Keratinocyte (primary cell): ENCODE measurements at regions not wholly inside any gene's neighbourhood (a gene's known extent, or its start where the extent isn't known, plus 50 kb on each side); places are given as distances from the start of the nearest gene placed in this dataset.

Experiments used
- DNase-seq: peaks from one replicate; pipeline ENCODE4 v3.0.0-alpha.2; 2011; ENCODE audit warnings: low read depth, missing footprints, low spot score
- FAIRE-seq: peaks from 2 replicates; lab custom pipeline; 2011; peaks lifted over from hg19 to GRCh38; lab: Jason Lieb, UNC
- H2AFZ ChIP-seq: 2 replicates; pipeline ENCODE4 v1.6.0; 2012; ENCODE audit warnings: low read length, control low read depth, inconsistent platforms; ENCODE audit not compliant: control insufficient read depth
- H3K27ac ChIP-seq: 2 replicates; pipeline ENCODE4 v1.5.1; 2011; ENCODE audit warnings: low read length; ENCODE audit not compliant: control insufficient read depth, insufficient read depth
- H3K27me3 ChIP-seq: 3 replicates; pipeline ENCODE4 v1.6.0; 2011; ENCODE audit warnings: low read length; ENCODE audit not compliant: control insufficient read depth, insufficient read depth; ENCODE audit errors: extremely low read depth
- H3K36me3 ChIP-seq, 2 experiments: 2 replicates in 1 of 2; 3 replicates in 1 of 2; pipeline ENCODE4 v1.5.1; 2011; ENCODE audit warnings: low read length in 2 of 2, mild to moderate bottlenecking in 1 of 2; ENCODE audit not compliant: control insufficient read depth in 2 of 2, insufficient read depth in 2 of 2; ENCODE audit errors: extremely low read depth in 1 of 2
- H3K4me1 ChIP-seq: 3 replicates; pipeline ENCODE4 v1.5.1; 2011; ENCODE audit warnings: low read length; ENCODE audit not compliant: control insufficient read depth, insufficient read depth; ENCODE audit errors: extremely low read depth
- H3K4me2 ChIP-seq: 3 replicates; pipeline ENCODE4 v1.6.0; 2011; ENCODE audit warnings: low read depth, low read length; ENCODE audit not compliant: control insufficient read depth, insufficient read depth; ENCODE audit errors: extremely low read depth
- H3K4me3 ChIP-seq, 3 experiments: fragments of 200-600 bp in 1 of 3; sonication (generic) in 1 of 3; 2 replicates in 2 of 3; 3 replicates in 1 of 3; pipeline ENCODE4 v1.5.1; 2011 to 2016; ENCODE audit warnings: low read length in 3 of 3, mild to moderate bottlenecking in 3 of 3, control low read depth in 2 of 3, inconsistent platforms in 1 of 3, low read depth in 1 of 3, mixed read lengths in 1 of 3, mixed run types in 1 of 3, moderate library complexity in 1 of 3; ENCODE audit not compliant: control insufficient read depth in 2 of 3, insufficient read depth in 2 of 3; ENCODE audit errors: extremely low read depth in 1 of 3
- H3K79me2 ChIP-seq: 2 replicates; pipeline ENCODE4 v1.6.0; 2012; ENCODE audit warnings: low read length; ENCODE audit not compliant: control insufficient read depth, insufficient read depth
- H3K9ac ChIP-seq: 3 replicates; pipeline ENCODE4 v1.6.0; 2011; ENCODE audit warnings: low read length; ENCODE audit not compliant: control insufficient read depth, insufficient read depth; ENCODE audit errors: extremely low read depth
- H3K9me1 ChIP-seq: 3 replicates; pipeline ENCODE4 v1.6.0; 2011; ENCODE audit warnings: low read length; ENCODE audit not compliant: control insufficient read depth, insufficient read depth; ENCODE audit errors: extremely low read depth
- H3K9me3 ChIP-seq: 2 replicates; pipeline ENCODE4 v1.5.1; 2012; ENCODE audit warnings: low read depth, low read length; ENCODE audit not compliant: control insufficient read depth
- H4K20me1 ChIP-seq: 3 replicates; pipeline ENCODE4 v1.6.0; 2011; ENCODE audit warnings: low read length; ENCODE audit not compliant: control insufficient read depth, insufficient read depth; ENCODE audit errors: extremely low read depth
- EZH2 ChIP-seq: IDR thresholded peaks from one replicate; pipeline ENCODE4 v1.6.1; 2012; ENCODE audit warnings: inconsistent platforms, mild to moderate bottlenecking, low read length, moderate library complexity
- dilution Hi-C: fragments of 300-500 bp; cut with MboI; formaldehyde crosslinking; loops from one replicate; pipeline ENCODE4 v1.7.0; 2020; ENCODE audit warnings: low sequenced_read_pairs; ENCODE audit not compliant: extremely low pct_ligation_motif_present
- TF ChIP-seq, protein P1 (sequence below), 3 experiments: IDR thresholded peaks in 1 of 3; conservative IDR thresholded peaks in 1 of 3; optimal IDR thresholded peaks in 1 of 3; 2 replicates in 2 of 3; 3 replicates in 1 of 3; pipeline versions ENCODE3 to v1.5.1; 2011; ENCODE audit warnings: low read length in 3 of 3, mild to moderate bottlenecking in 3 of 3, moderate library complexity in 2 of 3, control low read depth in 1 of 3, inconsistent platforms in 1 of 3; ENCODE audit not compliant: insufficient read depth in 2 of 3; ENCODE audit errors: extremely low read depth in 1 of 3

DNA sequence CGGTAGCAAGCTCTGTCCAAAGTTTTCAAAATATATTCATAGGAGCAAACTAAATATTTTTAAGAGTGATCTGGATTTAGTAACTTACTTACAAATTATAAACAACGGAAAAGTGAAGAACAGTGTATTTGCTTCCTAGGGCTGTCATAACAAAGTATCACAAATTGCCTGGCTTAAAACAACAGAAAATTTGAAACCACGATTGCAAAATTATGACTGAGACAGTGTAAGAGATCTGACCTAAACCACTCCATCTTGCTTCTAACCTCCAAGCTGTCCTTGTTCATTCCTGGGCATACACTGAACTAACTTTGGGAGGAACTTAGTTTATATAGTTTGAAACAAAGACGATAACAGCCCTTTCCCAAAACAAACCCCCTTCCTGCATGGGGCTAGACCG, 202.0 kb upstream of the CDH6 start:
- Histone ChIP-seq H3K27me3 (no peaks in the 10 kb centered on the region), H3K9ac (no peak overlapping the region), H2AFZ (no peak overlapping the region), H3K36me3 (no peaks in the 10 kb centered on the region), H3K4me2 (no peak overlapping the region), H3K9me1 (no peaks in the 10 kb centered on the region), H3K79me2 (no peaks in the 10 kb centered on the region), H3K4me3 (no peak overlapping the region), H4K20me1 (no peaks in the 10 kb centered on the region), H3K4me1 (no peaks in the 10 kb centered on the region), H3K27ac (no peak overlapping the region), H3K9me3 (no peaks in the 10 kb centered on the region)
- dilution Hi-C loops, result no loop called here
- DNase-seq, result no peak
- TF ChIP-seq, protein P1, sequence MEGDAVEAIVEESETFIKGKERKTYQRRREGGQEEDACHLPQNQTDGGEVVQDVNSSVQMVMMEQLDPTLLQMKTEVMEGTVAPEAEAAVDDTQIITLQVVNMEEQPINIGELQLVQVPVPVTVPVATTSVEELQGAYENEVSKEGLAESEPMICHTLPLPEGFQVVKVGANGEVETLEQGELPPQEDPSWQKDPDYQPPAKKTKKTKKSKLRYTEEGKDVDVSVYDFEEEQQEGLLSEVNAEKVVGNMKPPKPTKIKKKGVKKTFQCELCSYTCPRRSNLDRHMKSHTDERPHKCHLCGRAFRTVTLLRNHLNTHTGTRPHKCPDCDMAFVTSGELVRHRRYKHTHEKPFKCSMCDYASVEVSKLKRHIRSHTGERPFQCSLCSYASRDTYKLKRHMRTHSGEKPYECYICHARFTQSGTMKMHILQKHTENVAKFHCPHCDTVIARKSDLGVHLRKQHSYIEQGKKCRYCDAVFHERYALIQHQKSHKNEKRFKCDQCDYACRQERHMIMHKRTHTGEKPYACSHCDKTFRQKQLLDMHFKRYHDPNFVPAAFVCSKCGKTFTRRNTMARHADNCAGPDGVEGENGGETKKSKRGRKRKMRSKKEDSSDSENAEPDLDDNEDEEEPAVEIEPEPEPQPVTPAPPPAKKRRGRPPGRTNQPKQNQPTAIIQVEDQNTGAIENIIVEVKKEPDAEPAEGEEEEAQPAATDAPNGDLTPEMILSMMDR (optimal IDR thresholded peaks at IDR 0.05 in 1 of 3, IDR thresholded peaks at IDR 0.05 in 1 of 3, conservative IDR thresholded peaks at IDR 0.05 in 1 of 3; ENCODE audit: extremely low read depth in 1 of 3, insufficient read depth in 2 of 3, low read length in 3 of 3), result no peak
- TF ChIP-seq EZH2, result no peak
- no peak for FAIRE-seq

DNA sequence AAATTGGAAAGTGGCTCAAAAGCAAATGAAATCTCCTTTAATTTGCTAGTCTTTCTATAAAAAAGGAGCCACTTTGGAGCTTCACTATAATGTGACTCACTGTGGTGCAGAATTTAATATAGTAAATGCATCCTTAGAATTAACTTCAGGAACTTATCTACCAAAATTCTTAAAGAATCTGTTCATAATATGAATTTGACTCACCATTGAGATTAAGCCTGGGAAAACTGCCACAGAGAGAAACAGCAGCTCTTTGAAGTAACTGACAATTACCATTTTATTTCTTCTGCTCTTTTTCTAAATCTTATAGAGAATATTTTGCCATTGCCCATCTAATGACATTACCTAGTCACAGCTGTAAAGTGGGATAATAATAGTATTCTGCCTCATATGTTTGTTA, 211.9 kb upstream of the CDH6 start:
- no peak overlapping the region for H3K4me3 ChIP-seq
- no peak for DNase-seq
- no peak overlapping the region for H3K9ac ChIP-seq
- dilution Hi-C loops, result no loop called here
- H3K9me3 ChIP-seq, result no peaks in the 10 kb centered on the region
- no peak overlapping the region for H3K27ac ChIP-seq
- no peak overlapping the region for H3K4me2 ChIP-seq
- no peaks in the 10 kb centered on the region for H3K36me3 ChIP-seq
- no peaks in the 10 kb centered on the region for H3K79me2 ChIP-seq
- no peaks in the 10 kb centered on the region for H3K9me1 ChIP-seq
- no peaks in the 10 kb centered on the region for H3K27me3 ChIP-seq
- no peaks in the 10 kb centered on the region for H4K20me1 ChIP-seq
- TF ChIP-seq, protein P1 (optimal IDR thresholded peaks at IDR 0.05 in 1 of 3, IDR thresholded peaks at IDR 0.05 in 1 of 3, conservative IDR thresholded peaks at IDR 0.05 in 1 of 3; ENCODE audit: extremely low read depth in 1 of 3, insufficient read depth in 2 of 3, low read length in 3 of 3), result no peak
- no peak for TF ChIP-seq EZH2
- no peak overlapping the region for H2AFZ ChIP-seq
- no peaks in the 10 kb centered on the region for H3K4me1 ChIP-seq
- no peak for FAIRE-seq
